ENCODE measurements at regions not wholly inside any gene's neighbourhood (a gene's known extent, or its start where the extent isn't known, plus 50 kb on each side); places are given as distances from the start of the nearest gene placed in this dataset.
A peak's percentile ranks its signal among the peaks of the same experiment; 100 is the strongest.

GRCh38 chr6:156169371-156169770, 607.8 kb upstream of the ARID1B start:
- Histone ChIP-seq H3K4me3 (ENCODE audit: low read length) (no peak overlapping the region), H3K27me3 (ENCODE audit: control insufficient read depth, insufficient read depth) (no peaks in the 10 kb centered on the region), H3K4me1 (ENCODE audit: control insufficient read depth, insufficient read depth, low read length) (peaks cover 2% of the 10 kb centered on the region), H3K27ac (ENCODE audit: low read length) (no peak overlapping the region), H3K9me3 (ENCODE audit: control insufficient read depth, low read length) (no peaks in the 10 kb centered on the region)
- intact Hi-C loops (cut with DNase I), result no loop called here
- WGBS, result 57% methylated on average over 1 of the region's 1 CpG
- no peak for DNase-seq
- ATAC-seq, result no peak

GRCh38 chr6:156167625-156168071, 609.5 kb upstream of the ARID1B start:
- Histone ChIP-seq H3K27me3 (ENCODE audit: control insufficient read depth, insufficient read depth) (no peaks in the 10 kb centered on the region), H3K27ac (ENCODE audit: low read length) (peak overlapping the region; percentile 0), H3K9me3 (ENCODE audit: control insufficient read depth, low read length) (no peaks in the 10 kb centered on the region), H3K4me1 (ENCODE audit: control insufficient read depth, insufficient read depth, low read length) (peaks cover 2% of the 10 kb centered on the region), H3K4me3 (ENCODE audit: low read length) (peak overlapping the region; percentile 19)
- whole genome bisulfite sequencing, result 26% methylated on average over 7 of the region's 7 CpGs
- intact Hi-C loops (cut with DNase I), result no loop called here
- DNase-seq (peak; percentile 15 to 60 (median 59)), ATAC-seq (peak; percentile 86 to 93)

- Histone ChIP-seq H3K9me3 (ENCODE audit: control insufficient read depth, low read length) (no peaks in the 10 kb centered on the region), H3K27me3 (ENCODE audit: control insufficient read depth, insufficient read depth) (no peaks in the 10 kb centered on the region), H3K27ac (ENCODE audit: low read length) (no peak overlapping the region), H3K4me3 (ENCODE audit: low read length) (peak overlapping the region; percentile 19), H3K4me1 (ENCODE audit: control insufficient read depth, insufficient read depth, low read length) (peaks cover 2% of the 10 kb centered on the region)
- ATAC-seq (peak; percentile 68 to 87), DNase-seq (peak in 2 of 3 donors; percentile 31 to 58)
- intact Hi-C loops (cut with DNase I), result no loop called here
- WGBS, result 38% methylated on average over 7 of the region's 7 CpGs
Observed at GRCh38 chr6:156167016-156167624, 610.1 kb upstream of the ARID1B start.

- intact Hi-C loops (cut with DNase I), result no loop called here
- no peaks in the 10 kb centered on the region for H3K9me3 ChIP-seq (ENCODE audit: control insufficient read depth, low read length)
- H3K27me3 ChIP-seq (ENCODE audit: control insufficient read depth, insufficient read depth), result no peaks in the 10 kb centered on the region
- H3K4me3 ChIP-seq (ENCODE audit: low read length), result no peak overlapping the region
- H3K4me1 ChIP-seq (ENCODE audit: control insufficient read depth, insufficient read depth, low read length), result peaks cover 2% of the 10 kb centered on the region
- H3K27ac ChIP-seq (ENCODE audit: low read length), result no peak overlapping the region
- no peak for ATAC-seq
- WGBS, result 88% methylated on average over 4 of the region's 4 CpGs
- no peak for DNase-seq
Observed at GRCh38 chr6:156166093-156166492, 611.1 kb upstream of the ARID1B start.

- Histone ChIP-seq H3K4me1 (ENCODE audit: control insufficient read depth, insufficient read depth, low read length) (peaks cover 2% of the 10 kb centered on the region), H3K9me3 (ENCODE audit: control insufficient read depth, low read length) (no peaks in the 10 kb centered on the region), H3K4me3 (ENCODE audit: low read length) (no peak overlapping the region), H3K27ac (ENCODE audit: low read length) (no peak overlapping the region), H3K27me3 (ENCODE audit: control insufficient read depth, insufficient read depth) (no peaks in the 10 kb centered on the region)
- no peak for DNase-seq
- no peak for ATAC-seq
- WGBS, result 70% methylated on average over 4 of the region's 4 CpGs
- intact Hi-C loops (cut with DNase I), result no loop called here
Observed at GRCh38 chr6:156164701-156165452, 612.3 kb upstream of the ARID1B start.

GRCh38 chr6:156163311-156163710, 613.9 kb upstream of the ARID1B start:
- H3K27ac ChIP-seq (ENCODE audit: low read length), result no peak overlapping the region
- H3K4me1 ChIP-seq (ENCODE audit: control insufficient read depth, insufficient read depth, low read length), result peaks cover 2% of the 10 kb centered on the region
- intact Hi-C loops (cut with DNase I), result no loop called here
- no peak for ATAC-seq
- DNase-seq, result no peak
- no peaks in the 10 kb centered on the region for H3K9me3 ChIP-seq (ENCODE audit: control insufficient read depth, low read length)
- 78% methylated on average over 2 of the region's 2 CpGs for WGBS
- no peak overlapping the region for H3K4me3 ChIP-seq (ENCODE audit: low read length)
- no peaks in the 10 kb centered on the region for H3K27me3 ChIP-seq (ENCODE audit: control insufficient read depth, insufficient read depth)

- no peak for DNase-seq
- no peaks in the 10 kb centered on the region for H3K4me1 ChIP-seq (ENCODE audit: control insufficient read depth, insufficient read depth, low read length)
- WGBS, result 81% methylated on average over 3 of the region's 3 CpGs
- H3K4me3 ChIP-seq (ENCODE audit: low read length), result no peak overlapping the region
- no peak for ATAC-seq
- H3K9me3 ChIP-seq (ENCODE audit: control insufficient read depth, low read length), result no peaks in the 10 kb centered on the region
- no peaks in the 10 kb centered on the region for H3K27me3 ChIP-seq (ENCODE audit: control insufficient read depth, insufficient read depth)
- intact Hi-C loops (cut with DNase I), result no loop called here
- no peak overlapping the region for H3K27ac ChIP-seq (ENCODE audit: low read length)
Observed at GRCh38 chr6:156161471-156161870, 615.7 kb upstream of the ARID1B start.

GRCh38 chr6:156160795-156161165, 616.4 kb upstream of the ARID1B start:
- DNase-seq (no peak), ATAC-seq (no peak)
- H3K4me1 ChIP-seq (ENCODE audit: control insufficient read depth, insufficient read depth, low read length), result no peaks in the 10 kb centered on the region
- whole genome bisulfite sequencing, result 29% methylated on average over 3 of the region's 3 CpGs
- no peaks in the 10 kb centered on the region for H3K9me3 ChIP-seq (ENCODE audit: control insufficient read depth, low read length)
- no peak overlapping the region for H3K27ac ChIP-seq (ENCODE audit: low read length)
- intact Hi-C loops (cut with DNase I), result no loop called here
- H3K27me3 ChIP-seq (ENCODE audit: control insufficient read depth, insufficient read depth), result no peaks in the 10 kb centered on the region
- no peak overlapping the region for H3K4me3 ChIP-seq (ENCODE audit: low read length)

GRCh38 chr6:156160007-156160794, 617.0 kb upstream of the ARID1B start:
- Histone ChIP-seq H3K4me3 (ENCODE audit: low read length) (no peak overlapping the region), H3K27me3 (ENCODE audit: control insufficient read depth, insufficient read depth) (no peaks in the 10 kb centered on the region), H3K9me3 (ENCODE audit: control insufficient read depth, low read length) (no peaks in the 10 kb centered on the region), H3K4me1 (ENCODE audit: control insufficient read depth, insufficient read depth, low read length) (no peaks in the 10 kb centered on the region), H3K27ac (ENCODE audit: low read length) (no peak overlapping the region)
- ATAC-seq (no peak), DNase-seq (no peak)
- WGBS, result 81% methylated on average over 3 of the region's 3 CpGs
- intact Hi-C loops (cut with DNase I), result no loop called here

- Histone ChIP-seq H3K27me3 (ENCODE audit: control insufficient read depth, insufficient read depth) (no peaks in the 10 kb centered on the region), H3K27ac (ENCODE audit: low read length) (no peak overlapping the region), H3K4me3 (ENCODE audit: low read length) (no peak overlapping the region), H3K4me1 (ENCODE audit: control insufficient read depth, insufficient read depth, low read length) (no peaks in the 10 kb centered on the region), H3K9me3 (ENCODE audit: control insufficient read depth, low read length) (no peaks in the 10 kb centered on the region)
- ATAC-seq (no peak), DNase-seq (no peak)
- intact Hi-C loops (cut with DNase I), result no loop called here
- WGBS, result 52% methylated on average over 4 of the region's 4 CpGs
Observed at GRCh38 chr6:156154896-156155295, 622.3 kb upstream of the ARID1B start.

GRCh38 chr6:156150391-156150790, 626.8 kb upstream of the ARID1B start:
- Histone ChIP-seq H3K9me3 (ENCODE audit: control insufficient read depth, low read length) (no peaks in the 10 kb centered on the region), H3K4me3 (ENCODE audit: low read length) (no peak overlapping the region), H3K27me3 (ENCODE audit: control insufficient read depth, insufficient read depth) (no peaks in the 10 kb centered on the region), H3K27ac (ENCODE audit: low read length) (no peak overlapping the region), H3K4me1 (ENCODE audit: control insufficient read depth, insufficient read depth, low read length) (no peaks in the 10 kb centered on the region)
- WGBS, result 33% methylated on average over 1 of the region's 1 CpG
- intact Hi-C loops (cut with DNase I), result no loop called here
- ATAC-seq, result no peak
- no peak for DNase-seq
